ENCODE measurements at regions not wholly inside any gene's neighbourhood (a gene's known extent, or its start where the extent isn't known, plus 50 kb on each side); places are given as distances from the start of the nearest gene placed in this dataset.

DNA sequence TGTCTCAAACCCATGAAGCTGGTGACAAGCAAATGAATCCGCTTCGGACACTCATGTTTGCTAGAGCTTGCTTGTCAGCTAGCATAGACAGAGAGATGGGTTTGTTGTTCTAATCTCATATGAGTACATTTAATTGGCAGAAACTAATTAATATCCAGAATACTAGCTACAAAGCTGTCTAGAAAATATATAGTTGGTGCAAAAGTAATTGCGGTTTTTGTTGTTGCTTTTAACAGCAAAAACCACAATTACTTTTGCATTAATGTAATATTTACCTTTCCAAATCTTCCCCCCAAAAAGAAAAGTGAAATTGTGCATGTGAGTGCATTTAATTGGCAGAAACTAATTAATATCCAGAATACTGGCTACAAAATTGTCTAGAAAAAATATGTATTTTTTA is 1115.2 kb downstream of the TDRD15 start:
- DNase-seq, result no peak
- intact Hi-C loops (cut with DNase I), result no loop called here

DNA sequence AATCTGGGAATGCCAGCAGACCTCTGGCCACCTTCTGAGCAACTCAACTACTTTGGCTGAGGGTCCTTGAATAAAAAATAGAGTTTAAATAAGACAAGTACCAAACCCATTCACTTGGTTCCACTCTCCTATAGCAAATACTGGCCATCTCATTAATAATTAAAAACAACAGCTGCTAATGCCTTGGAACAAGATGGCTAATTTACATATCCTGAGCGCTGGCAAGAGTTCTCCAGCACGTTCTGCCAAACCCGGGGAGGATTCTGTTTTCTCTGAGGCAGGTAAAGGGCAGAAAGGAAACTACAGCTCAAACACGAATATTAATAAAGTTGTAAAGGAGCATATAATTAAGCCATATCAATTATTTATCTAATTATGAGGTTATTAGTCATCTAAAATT is 1123.7 kb downstream of the TDRD15 start:
- DNase-seq, result no peak
- intact Hi-C loops (cut with DNase I), result no loop called here

DNA sequence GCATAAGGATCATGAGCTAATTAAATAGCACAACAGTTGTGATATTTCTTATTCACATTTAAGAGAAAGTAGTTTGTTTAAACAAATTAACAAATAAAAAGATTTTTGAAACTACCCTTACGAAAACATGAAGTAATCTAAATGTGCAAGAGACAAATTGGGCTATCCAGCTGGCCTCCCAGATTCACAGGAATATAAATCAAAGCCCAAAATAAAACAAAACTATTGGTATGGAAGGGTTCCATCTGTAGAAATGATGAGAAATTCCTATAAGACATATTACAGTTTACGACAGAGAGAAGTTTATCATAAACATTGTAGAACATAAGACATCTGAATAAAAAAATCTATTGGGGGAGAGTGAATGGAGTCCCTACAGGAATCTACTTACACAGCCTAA is 1125.1 kb downstream of the TDRD15 start:
- DNase-seq, result no peak
- intact Hi-C loops (cut with DNase I), result no loop called here

DNA sequence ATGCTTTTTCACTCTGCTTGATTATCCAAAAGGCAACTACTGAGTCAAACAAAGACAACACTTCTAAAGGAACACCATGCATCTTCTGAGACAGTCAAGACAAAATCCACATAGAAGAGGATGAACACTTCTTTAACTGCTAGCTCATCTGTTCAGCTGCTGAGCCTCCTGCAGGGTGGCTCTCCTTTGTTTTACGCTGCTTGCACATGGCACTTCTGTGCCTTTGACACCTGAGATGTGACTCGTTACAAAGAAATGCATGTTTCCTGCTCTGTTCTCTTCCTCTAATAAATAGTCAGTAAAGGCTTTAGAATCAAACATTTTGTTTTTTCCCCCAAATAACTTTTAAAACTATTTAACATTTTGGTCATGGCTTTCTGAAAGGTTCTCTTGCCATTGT is 1129.4 kb downstream of the TDRD15 start:
- intact Hi-C loops (cut with DNase I), result no loop called here
- DNase-seq, result no peak

DNA sequence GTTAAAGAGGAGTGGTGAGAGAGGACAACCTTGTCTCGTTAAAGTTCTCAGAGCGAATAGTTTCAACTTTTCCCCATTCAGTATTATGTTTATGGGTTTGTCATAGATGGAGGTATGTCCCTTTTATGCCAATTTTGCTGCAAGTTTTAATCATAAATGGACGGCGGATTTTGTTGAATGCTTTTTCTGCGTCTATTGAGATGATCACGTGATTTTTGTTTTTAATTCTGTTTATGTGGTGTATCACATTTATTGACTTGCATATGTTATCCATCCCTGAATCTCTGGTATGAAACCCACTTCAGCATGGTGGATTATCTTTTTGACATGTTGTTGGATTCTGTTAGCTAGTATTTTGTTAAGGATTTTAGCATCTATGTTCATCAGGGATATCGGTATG is 1123.8 kb upstream of the KLHL29 start:
- intact Hi-C loops (cut with DNase I), result no loop called here
- DNase-seq, result no peak

DNA sequence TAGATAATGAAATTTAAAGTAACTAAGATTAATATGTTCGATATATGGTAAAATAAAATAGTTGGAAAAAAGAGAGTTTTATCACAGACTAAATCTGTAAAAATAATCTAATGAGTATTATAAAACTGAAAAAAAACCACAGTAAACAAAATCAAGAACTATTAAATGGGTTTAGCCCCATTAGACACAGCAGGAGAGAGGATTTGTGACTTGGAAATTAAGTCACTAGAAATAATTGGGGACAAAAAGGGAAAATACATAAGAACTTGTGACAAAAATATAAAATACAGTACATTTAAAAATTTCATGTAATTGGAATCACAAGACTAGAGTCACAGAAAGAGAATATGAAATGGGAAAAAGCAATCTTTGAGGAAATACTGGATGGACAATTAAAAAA is 1114.6 kb upstream of the KLHL29 start:
- DNase-seq, result no peak
- intact Hi-C loops (cut with DNase I), result no loop called here

DNA sequence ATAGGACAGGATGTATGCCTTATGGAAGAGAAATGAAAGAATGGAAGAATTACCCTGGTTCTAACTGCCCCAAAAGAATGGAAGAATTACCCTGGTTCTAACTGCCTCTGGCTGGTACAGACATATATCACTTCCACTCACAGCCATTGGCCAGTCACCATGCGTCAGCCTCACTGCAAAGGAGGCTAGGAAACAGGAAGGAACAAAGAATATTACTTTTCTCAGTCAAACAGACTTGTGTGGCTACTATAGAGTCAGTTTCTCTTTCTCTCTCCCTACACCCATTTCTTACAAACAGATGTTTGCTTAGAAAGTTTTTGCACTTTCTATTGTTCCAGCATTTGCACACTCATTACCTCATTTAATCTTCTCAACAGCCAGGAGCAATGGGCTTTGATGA is 1111.1 kb upstream of the KLHL29 start:
- no peak for DNase-seq
- intact Hi-C loops (cut with DNase I), result no loop called here

DNA sequence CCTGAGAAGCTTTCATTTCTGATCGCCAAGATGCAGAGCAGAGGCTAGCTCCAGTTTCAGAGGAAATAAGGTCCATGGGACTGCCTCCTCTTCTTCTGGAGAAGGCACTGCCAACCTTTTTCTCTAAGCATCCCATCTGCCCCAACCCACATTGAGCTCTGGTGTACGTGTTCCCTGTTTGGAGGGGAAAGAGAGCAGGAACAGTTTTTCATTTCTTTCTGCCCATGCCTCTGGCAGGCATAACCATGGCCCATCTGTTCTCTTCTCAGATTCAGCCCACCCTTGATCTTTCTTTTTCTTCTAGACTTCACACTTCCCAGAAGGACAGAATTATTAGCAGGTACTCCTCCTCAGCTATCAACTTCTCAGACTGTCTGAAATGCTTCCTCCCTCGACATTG is 1110.3 kb upstream of the KLHL29 start:
- intact Hi-C loops (cut with DNase I), result no loop called here

DNA sequence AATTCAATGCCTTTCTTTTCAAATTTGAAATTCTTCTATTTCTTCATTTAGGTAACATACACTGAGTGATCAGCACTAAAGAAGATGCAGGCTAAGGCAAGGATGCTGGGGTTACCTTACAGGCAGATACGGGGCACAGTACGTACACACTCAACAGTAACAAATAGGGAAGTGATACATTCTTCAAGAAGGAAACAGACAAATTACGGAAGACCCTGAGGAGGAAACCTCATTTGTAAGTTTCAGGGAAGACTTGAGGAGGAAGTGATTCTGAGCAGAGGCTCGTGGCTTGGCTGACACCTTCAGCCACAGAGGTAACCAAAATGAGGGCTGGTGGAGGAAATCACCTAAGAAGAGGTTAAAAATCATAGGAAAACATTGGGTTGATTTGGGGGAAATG is 1108.3 kb upstream of the KLHL29 start:
- intact Hi-C loops (cut with DNase I), result no loop called here
- DNase-seq, result no peak

More for the DNA sequence above, 1110.3 kb upstream of the KLHL29 start:
- DNase-seq, result peak in 6 of 10 donors; percentile 10 to 75 (median 30)

DNA sequence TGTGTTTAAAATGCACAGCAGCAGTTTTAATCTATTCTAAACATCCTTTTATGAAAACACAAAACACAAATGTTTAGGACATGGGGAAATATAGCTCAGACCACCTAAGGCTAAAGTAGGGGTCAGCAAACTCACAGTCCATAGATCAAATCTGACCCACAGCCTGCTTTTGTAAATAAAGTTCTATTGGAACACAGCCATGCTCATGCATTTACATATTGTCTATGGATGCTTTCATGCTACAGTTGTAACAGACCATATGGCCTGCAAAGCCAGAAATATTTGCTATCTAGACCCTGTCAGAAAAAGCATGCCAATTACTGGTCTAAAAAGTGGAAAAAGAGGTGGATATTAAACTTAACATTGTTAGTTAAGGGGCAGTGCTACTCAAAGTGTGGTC is 1105.4 kb upstream of the KLHL29 start:
- intact Hi-C loops (cut with DNase I), result no loop called here
- no peak for DNase-seq

DNA sequence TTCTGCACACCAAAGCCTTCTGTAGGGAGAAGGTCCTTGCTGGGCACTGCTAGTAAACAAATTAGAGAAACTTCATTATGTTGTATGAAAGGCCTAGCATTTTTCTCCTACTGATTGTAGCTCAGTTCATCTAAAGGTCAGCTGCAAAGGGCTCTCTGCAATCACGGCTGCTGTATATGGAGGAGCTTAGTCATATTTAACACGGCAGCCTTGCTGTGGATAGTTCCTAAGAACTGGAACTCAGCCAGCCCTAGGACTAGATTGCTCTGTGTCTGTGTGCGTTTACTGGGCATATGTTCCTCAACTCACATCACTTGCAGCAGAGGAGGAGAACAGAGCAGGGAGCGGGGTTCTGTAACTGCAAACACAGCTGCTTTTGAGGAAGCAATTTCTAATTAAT is 1103.9 kb upstream of the KLHL29 start:
- peak in 4 of 10 donors; percentile 4 to 79 (median 32) for DNase-seq
- intact Hi-C loops (cut with DNase I), result no loop called here

DNA sequence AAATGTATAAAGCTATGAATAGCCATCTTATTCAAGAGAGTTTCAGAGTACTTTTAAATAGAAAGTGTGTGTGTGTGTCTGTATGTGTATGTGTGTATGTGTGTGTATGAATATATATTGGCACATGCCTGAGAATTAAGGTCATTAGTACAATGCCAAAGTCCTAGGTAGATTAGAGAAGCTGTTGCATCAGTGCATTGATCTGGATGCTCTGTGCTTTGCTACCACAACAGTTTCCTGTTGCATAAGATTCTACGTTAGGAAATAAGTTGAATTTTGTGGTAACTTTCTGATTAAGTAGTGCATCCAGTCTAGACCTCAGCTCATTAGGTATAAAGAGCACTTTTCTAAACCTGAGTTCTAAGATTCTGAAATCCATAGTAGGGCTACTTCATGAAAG is 1102.8 kb upstream of the KLHL29 start:
- intact Hi-C loops (cut with DNase I), result no loop called here

DNA sequence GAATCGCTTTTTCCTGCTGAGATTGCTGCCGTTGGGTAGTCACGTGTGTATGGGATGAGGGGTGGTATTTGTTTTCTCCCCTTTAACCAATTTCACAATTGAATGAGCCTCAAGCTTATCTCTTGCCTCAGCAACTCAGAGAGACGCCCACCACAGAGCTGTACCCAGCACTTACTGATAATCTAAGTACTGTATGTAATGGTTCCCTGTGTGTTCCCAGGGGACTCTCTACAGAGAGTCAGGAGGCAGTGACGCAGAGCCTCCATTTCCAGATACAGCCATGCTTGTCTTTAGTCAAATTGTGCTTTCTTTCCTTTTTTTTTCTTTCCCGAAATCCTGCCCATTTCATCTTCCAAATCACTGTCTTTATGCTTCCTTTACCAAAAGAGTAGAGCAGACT is 1102.1 kb upstream of the KLHL29 start:
- intact Hi-C loops (cut with DNase I), result no loop called here
- no peak for DNase-seq

More for the DNA sequence above, 1102.8 kb upstream of the KLHL29 start:
- no peak for DNase-seq

DNA sequence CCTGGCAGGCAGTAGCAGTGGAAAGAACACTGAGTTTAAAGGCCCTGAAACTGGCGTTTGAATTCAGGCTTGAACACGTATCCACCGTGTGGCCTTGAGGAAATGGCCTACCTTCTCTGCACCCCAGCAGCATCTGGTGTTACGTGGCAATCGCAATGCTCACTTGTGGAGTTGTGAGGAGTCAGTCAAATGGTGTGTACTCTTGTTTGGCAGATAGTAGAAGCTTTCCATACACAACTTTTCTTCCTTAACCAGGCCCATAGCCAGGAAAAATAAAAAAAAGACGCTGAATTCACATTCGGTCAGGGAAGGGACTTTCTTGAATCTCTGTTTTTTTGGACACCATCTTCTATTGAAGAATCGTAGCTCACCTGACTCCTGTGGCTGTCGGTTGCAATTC is 1101.5 kb upstream of the KLHL29 start:
- peak in 2 of 10 donors; percentile 7 to 49 for DNase-seq
- intact Hi-C loops (cut with DNase I), result no loop called here

DNA sequence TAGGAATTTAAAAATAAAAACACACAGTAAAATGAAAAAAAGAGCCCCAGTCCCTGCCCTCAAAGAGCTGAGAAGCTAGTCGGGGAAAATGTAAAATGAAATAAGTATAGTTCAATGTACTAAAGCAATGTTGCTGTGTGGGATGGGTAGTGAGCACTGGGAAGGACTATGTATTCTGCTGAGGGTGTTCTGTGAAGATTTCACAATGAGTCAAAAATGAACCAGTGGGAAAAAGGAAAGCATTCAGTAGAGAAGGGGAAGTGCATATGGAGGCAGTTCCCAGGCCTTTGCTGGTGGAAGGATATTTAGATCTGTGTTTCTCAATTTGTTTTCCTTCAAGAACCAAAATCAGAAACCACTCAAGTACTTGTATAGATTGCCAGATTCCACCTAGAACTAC is 1094.7 kb upstream of the KLHL29 start:
- DNase-seq, result no peak
- intact Hi-C loops (cut with DNase I), result no loop called here

DNA sequence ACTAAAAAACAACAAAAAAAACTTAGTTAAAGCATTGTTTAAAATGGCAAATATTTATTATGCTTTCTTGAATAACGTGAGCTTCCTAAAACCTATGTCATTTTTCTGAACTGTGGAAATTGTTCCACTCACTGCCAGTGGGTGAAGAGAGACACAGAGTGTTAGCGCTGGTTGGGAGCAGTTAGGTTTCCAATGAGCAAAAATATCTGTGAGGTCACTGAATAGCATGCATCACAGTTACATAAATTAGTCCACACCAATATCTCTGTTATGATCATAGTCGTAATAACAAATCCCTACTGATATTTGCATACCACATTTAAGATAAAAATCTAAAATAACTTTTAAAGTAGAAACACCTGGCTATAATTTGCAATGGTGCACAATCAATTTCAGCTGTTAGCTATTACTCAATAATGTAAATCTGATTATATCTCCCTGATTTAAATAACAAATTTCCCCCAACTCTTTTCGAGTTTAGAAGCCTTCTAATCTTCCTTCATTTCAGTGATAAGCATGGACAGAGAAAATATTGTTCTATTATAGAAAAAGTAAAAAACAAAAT is 1094.0 kb upstream of the KLHL29 start:
- DNase-seq, result no peak

DNA sequence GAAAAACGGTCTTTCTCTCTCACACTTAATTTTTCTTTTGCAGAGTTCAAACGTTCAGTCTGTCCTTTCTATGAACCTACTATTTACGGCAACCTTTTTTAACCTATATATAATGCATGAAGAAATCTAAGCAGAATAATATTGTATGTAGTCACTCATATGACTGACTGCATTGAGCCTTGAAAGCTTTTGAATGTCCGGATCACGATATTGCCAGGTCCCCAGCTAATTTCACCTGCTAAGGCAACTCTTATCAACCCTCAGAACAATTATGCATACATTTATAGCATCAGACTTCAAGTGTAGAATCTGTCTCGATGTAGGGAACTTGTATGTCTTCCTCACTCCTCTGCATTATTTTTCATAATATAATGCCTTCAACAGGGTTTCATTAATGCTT is 1083.8 kb upstream of the KLHL29 start:
- intact Hi-C loops (cut with DNase I), result no loop called here
- DNase-seq, result no peak

More for the DNA sequence above, 1094.0 kb upstream of the KLHL29 start:
- intact Hi-C loops (cut with DNase I), result no loop called here

DNA sequence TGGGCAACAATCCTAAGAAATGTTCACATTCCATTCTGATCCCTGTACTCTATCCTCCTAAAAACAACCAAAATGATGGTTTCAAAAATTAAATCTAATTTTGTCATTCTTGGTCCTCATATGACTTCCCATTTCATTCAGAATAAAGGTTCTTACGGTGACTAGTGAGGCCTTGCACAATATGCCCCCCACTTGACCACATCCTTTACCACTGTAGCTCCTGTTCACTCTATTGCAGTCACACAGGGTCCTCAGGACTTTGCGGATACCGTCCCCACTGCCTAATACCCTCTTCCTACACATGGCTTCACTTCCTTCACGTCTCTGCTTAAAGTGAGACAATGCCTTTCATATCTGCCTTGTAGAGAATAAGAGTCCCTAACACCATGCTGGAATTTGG is 1058.7 kb upstream of the KLHL29 start:
- no peak for DNase-seq
- intact Hi-C loops (cut with DNase I), result no loop called here

DNA sequence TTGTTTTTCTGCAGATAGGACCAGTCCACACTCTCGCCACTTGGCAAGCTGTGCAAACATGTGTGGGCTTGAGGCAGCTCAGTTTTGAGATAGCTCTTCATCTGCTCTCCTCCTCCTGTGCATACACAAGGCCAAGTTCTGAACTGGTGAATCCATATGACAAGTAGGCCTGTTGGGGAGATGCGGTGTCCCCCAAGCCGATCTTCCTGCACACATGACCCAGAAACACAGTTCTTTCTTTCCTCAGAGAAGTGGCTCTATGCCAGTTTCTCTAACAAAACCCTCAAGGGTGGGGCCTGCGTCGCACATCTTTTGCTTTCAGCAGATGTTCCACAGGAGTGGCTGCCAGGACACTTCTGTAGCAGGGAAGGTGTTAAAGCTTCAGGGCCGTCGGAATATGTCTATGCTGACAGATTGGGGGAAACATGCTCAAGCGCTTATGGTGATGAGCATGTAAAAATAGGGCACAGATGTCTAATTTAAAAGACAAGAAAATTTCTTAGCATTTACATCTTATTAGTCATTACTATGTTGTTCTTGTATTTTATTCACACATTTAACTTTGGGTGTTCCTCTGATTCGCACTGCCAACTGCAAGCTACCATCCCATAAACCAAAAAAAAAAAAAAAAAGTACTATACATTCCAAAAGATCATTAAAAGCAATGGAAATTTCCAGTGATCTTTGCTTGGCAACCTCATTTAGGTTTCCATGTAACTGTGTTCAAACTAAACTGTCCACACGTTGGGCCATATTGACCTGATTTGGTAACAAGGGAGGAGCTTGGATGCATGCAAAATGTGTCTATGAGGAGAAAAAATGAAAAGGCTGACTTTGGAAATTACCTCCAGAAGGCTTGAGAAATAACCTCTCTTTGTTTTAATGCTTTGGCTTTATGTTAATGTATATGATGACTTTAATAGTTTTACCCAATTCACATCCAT is 1055.5 kb upstream of the KLHL29 start:
- intact Hi-C loops (cut with DNase I), result no loop called here
- DNase-seq, result peak in 8 of 10 donors; percentile 15 to 88 (median 34)

DNA sequence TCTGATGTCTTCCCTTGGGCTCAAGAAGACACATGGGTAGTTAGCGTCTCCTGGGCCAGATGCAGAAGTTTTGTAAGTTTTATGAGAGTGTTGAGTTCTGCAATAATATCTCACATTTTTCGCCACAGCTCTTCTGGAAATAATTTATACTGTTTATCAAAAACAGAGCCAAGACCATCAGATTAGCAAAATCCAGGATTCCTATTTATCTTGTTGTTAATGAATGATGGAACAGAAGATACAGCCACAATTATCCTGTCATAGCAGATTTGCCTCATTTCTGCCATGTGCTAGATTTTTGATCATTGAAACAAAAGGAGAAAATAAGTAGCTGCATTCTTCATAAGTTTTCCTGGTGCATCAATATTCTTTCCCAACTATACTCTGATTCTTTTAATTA is 1048.6 kb upstream of the KLHL29 start:
- intact Hi-C loops (cut with DNase I), result no loop called here

DNA sequence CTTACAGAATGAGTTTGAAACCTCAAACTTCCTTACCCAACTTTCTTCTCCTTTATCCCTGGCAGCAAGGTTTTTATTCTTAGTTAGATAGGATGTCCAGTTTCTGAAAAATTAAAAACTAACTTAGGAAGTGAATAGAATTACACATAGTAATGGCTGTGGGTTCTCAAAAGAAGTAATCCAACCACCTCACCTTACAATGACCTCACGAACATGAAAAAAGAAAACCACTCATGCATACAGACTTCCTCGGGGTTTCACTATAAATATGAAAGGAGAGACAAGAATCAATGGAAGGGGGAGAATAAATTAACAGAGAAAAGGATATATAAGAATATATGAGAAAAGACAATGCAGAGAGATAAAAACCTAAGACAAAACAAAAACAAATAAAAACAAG is 1044.3 kb upstream of the KLHL29 start:
- no peak for DNase-seq
- intact Hi-C loops (cut with DNase I), result no loop called here

More for the DNA sequence above, 1048.6 kb upstream of the KLHL29 start:
- no peak for DNase-seq

DNA sequence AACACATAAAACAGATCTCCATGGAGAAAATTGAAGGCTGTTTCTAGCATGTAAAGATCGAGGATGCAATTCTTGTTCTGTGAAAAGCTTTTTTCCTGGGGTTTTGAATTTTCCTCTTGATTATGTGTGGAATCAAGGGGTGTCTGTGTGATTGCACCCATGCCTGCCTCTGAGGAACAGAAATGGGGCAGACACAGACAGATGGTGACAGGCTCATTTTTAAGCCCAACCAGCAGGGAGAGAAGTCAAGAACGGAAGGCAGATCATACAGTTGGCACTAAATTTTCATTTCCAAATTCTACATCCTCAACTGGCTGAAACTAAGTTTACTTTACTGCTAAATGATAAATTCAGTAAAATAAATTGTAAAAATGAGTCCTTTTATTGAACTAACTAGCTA is 1037.7 kb upstream of the KLHL29 start:
- no peak for DNase-seq
- intact Hi-C loops (cut with DNase I), result no loop called here

Measured in posterior cingulate gyrus (tissue), 11 donors.